GM21381 (cell line): ENCODE measurements at regions not wholly inside any gene's neighbourhood (a gene's known extent, or its start where the extent isn't known, plus 50 kb on each side); places are given as distances from the start of the nearest gene placed in this dataset.

Experiments used
- ATAC-seq: cut with Tn5 transposase; IDR thresholded peaks from one replicate; pipeline ENCODE4 v1.9.1; 2021; ENCODE audit warnings: mild to moderate bottlenecking, moderate library complexity; ENCODE audit not compliant: unreplicated experiment

- no peak for ATAC-seq
These were observed 294.7 kb upstream of the CCDC54 start for GRCh38 chr3:107082527-107082926.

DNA sequence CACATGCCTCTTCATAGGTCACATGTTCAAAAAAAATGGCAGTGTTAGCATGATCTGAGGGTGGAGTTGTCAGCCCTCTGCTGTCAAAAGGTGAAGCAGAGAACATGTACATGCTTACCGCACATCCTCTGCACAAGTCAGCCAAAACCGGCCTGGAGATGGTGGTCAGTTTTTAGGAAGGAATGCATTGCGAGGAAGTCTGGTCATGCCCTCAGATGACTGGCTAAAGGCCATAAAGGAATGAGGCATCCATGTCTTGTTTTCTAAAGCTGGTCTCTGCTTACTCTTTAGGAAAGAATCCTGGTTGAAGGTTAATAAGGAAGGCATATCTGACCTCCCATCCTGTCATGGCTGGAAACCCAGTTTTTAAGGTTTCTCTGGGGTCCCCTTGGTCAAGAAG, 292.0 kb upstream of the CCDC54 start:
- ATAC-seq, result no peak

DNA sequence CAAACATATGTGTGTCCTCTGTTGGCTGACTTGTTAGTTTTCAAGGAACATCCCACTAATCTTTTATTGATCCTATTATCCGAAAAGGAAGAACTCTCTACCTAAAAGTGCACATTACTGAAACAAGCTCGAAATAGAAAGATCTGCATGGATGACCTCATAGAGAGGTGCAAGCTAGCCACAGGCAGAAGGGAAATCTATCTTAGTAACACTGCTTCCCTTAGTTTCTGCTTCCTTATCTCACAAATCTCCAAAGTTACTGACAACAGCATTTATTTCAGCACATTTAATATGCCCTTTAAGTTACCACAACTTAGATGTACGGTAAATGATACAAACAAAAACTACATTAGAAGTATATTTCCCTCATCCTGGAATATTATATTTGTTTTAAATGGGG, 285.1 kb upstream of the CCDC54 start:
- ATAC-seq, result no peak

- no peak for ATAC-seq
These were observed 278.4 kb upstream of the CCDC54 start for GRCh38 chr3:107098864-107099263.

GRCh38 chr3:107100137-107100536, 277.1 kb upstream of the CCDC54 start:
- no peak for ATAC-seq

GRCh38 chr3:107100573-107100972, 276.7 kb upstream of the CCDC54 start:
- ATAC-seq, result no peak

GRCh38 chr3:107103786-107104185, 273.5 kb upstream of the CCDC54 start:
- ATAC-seq, result no peak

GRCh38 chr3:107106316-107106715, 270.9 kb upstream of the CCDC54 start:
- ATAC-seq, result no peak

GRCh38 chr3:107106907-107107306, 270.3 kb upstream of the CCDC54 start:
- ATAC-seq, result no peak

DNA sequence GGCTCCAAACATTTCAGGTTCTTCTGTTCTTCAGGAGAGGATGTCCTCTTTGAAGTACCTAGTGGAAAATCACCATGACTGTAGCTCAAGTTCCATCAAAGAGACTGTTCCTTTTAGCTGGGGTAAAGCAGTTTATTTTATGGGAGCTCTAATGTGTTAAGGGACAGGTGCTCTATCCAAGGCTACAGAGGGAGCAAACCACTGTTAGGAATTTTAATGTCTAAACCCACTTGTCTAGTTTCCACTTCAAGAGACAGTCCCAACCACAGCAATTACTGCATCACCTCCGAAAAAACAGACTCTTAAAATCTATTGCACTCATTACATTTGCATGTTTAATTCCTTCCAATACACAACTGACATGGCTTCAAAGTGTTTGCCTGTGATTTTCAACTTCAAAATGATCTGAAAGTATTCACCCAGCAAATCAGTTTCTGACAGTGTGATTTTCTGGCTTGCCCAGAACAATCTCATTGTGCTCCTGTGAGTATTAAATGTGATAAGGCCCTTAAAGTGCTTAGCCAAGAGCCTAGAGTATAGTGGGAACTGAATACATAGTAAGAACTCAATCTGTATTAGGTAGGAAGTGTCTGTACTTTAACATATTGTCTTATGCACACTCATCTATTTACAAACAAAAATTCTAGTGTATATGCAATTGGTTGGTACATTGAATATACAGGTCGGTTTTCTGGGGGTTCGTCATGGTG, 266.5 kb upstream of the CCDC54 start:
- ATAC-seq, result no peak

DNA sequence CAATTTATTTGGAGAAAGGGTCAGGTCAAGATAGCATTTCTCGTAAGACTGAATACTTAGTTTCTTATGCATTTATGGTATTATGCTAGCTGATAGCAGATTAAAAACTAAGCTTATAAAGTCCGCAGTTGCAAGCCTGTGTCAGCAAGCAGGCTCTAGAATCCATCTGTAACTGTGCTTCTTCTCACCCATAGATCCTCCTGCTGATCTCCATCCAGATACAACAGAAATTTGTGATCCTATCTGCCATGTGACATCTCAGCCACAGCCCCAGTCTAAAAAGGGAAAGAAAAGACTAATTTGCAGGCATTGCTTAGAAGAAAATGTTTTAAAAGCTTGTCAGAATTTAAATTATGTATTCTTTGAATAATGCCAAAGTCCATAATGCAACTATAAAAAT, 265.4 kb upstream of the CCDC54 start:
- ATAC-seq, result no peak

DNA sequence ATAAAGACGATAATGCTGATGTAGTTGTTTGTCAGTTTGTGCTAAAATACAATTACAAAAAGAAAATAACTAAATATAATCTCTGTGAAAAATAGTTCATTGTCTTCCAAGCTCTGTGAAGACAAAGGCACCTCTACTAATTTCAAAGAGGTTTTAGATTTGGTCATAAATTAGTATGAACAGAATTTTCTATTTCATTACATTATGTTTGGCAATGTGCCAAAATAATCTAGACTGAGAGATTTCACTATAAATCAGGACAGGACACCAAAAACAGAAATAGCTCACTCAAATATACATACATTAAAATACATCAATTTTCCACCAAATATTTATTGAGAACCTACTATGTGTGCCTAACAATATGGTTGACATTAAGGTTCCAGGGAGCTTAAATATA, 264.9 kb upstream of the CCDC54 start:
- no peak for ATAC-seq

DNA sequence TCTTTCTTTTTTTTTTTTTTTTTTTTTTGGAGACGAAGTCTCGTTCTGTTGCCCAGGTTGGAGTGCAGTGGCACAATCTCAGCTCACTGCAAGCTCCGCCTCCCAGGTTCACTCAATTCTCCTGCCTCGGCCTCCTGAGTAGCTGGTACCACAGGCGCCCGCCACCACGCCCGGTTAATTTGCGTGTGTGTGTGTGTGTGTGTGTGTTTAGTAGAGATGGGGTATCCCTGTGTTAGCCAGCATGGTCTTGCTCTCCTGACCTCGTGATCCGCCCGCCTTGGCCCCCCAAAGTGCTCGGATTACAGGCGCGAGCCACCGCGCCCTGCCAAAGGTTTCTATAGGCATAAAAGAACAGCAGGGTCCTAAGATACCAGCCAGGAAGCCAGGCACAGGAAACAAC, 261.0 kb upstream of the CCDC54 start:
- no peak for ATAC-seq

- no peak for ATAC-seq
These were observed 260.1 kb upstream of the CCDC54 start for GRCh38 chr3:107117156-107117555.

DNA sequence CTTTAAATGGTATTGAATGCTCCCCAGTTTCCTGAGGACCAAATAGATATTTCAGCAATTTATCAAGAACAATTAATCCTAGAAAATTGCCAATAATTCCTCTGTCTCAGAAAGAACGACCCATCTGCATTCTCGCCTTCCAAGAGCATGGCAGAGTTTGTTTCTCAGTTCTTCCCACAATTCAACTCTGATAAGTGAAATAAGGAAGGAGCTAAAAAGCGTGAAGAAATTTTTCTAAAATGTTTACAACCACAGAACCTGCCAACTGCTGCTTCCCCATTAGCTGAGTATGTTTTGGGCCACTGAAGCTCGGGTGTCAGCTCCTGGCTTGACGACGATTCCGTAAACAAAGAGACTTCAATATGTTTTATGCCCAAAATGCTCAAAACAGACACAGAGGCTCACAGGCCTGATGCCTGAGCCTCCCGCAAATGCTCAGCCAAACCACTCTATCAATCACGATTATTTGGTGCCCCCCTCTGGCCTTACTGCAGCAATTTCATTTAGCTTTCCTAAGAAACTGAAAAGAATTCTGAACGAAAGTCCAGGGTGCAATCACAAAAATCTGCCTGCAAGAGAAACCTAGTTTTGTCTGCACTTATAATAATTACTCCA, 259.2 kb upstream of the CCDC54 start:
- no peak for ATAC-seq

- no peak for ATAC-seq
These were observed 252.4 kb upstream of the CCDC54 start for GRCh38 chr3:107124885-107125284.

- ATAC-seq, result no peak
These were observed 248.3 kb upstream of the CCDC54 start for GRCh38 chr3:107128946-107129345.

DNA sequence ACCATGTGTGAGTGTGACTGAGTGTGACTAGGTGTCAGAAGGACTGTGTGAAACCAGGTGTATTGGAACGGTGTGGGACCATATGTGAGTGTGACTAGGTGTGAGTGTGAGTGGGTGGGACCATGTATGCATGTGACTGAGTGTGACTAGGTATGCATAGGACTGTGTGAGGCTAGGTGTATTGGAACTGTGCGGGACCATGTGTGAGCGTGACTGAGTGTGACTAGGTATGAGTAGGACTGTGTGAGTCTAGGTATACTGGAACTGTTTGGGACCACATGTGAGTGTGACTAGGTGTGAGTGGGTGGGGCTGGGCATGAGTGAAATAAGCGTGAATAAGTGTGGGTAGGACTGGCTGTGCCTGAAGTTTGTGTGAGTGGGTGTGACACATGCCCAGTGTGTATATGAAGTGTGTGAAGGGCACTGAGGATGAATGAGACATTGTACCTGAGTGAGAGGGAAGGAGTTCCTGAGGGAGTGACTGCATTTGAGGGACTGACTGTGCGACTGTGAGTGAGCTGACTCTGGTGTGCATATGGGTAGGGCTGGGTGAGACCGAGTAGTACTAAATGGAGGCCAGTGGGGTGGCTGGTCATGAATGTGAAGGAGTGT, 247.0 kb upstream of the CCDC54 start:
- no peak for ATAC-seq

- ATAC-seq, result no peak
These were observed 244.6 kb upstream of the CCDC54 start for GRCh38 chr3:107132674-107133073.

GRCh38 chr3:107133891-107134290, 243.3 kb upstream of the CCDC54 start:
- no peak for ATAC-seq

- ATAC-seq, result no peak
These were observed 235.1 kb upstream of the CCDC54 start for GRCh38 chr3:107142171-107142570.

DNA sequence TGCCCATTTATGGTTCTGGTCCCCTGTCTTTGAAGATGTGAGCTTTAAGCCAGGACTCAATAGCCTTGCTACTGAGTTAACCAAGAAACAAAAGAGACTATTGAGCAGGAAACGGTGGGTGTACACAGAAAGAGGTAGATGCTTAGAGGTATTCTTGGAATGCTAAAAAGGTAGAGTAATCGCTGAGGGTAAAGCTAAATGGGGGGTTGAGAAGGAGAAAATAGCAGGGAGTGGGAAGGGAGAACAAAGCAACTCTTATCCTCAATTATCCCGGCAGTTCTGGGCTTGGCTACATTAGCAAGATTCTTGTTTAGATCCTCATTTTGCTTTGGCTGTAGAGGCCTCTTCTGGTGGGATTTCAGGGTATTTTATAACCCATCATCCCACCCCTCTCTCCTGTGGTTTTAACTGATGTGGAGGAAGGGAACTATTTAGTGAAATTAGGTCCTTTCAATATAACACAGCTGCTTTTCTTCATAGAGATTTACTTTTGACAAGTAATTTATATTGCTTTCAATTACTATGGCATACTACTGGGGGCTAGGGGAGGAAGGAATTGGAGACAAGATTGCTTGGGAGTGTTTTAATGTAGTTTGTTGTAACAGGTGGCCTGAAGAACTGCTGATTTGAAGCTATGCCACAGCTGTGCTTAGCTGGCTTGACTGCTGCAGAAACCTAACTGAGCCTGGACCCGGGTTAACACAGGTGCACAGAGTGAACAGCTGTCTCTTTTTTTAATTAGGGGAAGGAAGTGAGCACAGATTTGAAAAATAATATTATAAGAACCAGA, 234.3 kb upstream of the CCDC54 start:
- ATAC-seq, result no peak
